ENCODE measurements at regions not wholly inside any gene's neighbourhood (a gene's known extent, or its start where the extent isn't known, plus 50 kb on each side); places are given as distances from the start of the nearest gene placed in this dataset.

DNA sequence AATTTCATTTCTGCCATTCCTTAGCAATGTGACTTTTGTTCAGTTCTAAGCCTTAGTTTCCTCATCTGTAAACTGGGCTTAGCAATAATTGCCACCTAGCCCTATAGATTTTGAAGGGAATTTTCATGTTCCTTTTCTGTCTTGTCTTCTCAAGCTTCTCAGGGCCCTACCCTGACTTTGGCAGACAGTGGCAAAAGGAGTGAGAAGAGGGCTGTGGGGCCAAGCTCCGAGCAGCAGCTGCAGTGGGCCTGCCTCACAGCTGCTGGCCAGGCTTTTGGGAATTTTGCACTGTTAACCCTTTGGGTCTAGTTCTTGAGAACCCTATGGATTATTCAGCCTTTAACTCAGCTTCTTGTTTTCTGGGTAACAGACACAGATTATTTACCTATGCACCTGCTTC, 67.6 kb upstream of the IGSF1 start:
- Histone ChIP-seq H3K27me3 (ENCODE audit: low read length) (no peaks in the 10 kb centered on the region), H3K79me2 (ENCODE audit: low read length) (no peaks in the 10 kb centered on the region), H3K4me2 (ENCODE audit: low read depth, low read length, poor library complexity, severe bottlenecking) (no peak overlapping the region), H3K9me3 (ENCODE audit: low read length) (no peaks in the 10 kb centered on the region), H3K27ac (ENCODE audit: low read length) (no peak overlapping the region), H3K36me3 (ENCODE audit: insufficient read depth, low read length) (no peaks in the 10 kb centered on the region), H3K9me2 (replicated peaks; ENCODE audit: insufficient read depth, low read length) (no peaks in the 10 kb centered on the region), H3K4me1 (ENCODE audit: low read length) (no peaks in the 10 kb centered on the region), H3K4me3 (ENCODE audit: low read length) (no peak overlapping the region), H4K20me1 (ENCODE audit: insufficient read depth, low read depth, low read length) (no peaks in the 10 kb centered on the region), H2AFZ (ENCODE audit: low read length) (no peak overlapping the region), H3K9ac (ENCODE audit: low read length) (no peak overlapping the region)
- DNase-seq: no peak

DNA sequence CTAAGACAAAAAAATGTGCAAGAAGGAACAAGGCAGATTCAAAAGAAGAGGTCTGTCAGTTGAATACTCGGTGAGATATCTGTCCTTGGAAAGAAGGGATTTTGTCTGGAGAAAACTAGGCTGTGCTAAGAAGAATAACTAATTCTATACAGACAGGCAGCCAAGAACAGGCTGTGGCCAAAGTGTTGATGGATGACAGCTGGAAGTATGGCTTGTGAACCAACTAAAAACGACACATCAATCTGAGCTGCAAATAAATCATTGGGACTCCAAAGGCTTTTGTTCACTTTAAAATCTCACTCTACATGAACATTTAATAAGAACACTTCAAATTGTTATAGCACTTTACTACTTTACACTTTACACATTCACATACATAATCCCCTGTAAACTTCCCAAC, 70.5 kb upstream of the IGSF1 start:
- no peak for DNase-seq

DNA sequence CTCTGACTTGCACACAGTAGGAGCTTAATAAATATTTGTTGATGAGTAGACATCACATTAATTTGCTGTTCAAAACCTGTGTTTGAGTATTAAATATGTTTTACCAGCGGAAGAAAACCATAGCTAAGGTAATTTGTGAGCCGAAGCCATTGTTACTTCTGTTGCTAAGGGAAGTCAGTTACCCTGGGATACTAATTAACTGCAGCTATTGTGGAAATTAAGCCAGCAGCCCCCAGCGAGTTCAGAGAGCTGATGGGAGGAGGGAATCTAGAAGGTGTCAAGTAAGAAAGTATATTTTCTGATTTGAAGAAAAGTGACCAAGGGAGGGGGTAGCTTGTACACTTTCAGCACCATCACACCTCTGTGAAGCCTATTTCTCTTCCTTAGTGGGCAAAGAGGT, 76.7 kb upstream of the IGSF1 start:
- Histone ChIP-seq H3K9ac (ENCODE audit: low read length) (no peak overlapping the region), H3K4me2 (ENCODE audit: low read depth, low read length, poor library complexity, severe bottlenecking) (no peak overlapping the region), H3K4me3 (ENCODE audit: low read length) (no peak overlapping the region), H4K20me1 (ENCODE audit: insufficient read depth, low read depth, low read length) (no peaks in the 10 kb centered on the region), H3K79me2 (ENCODE audit: low read length) (no peaks in the 10 kb centered on the region), H3K9me3 (ENCODE audit: low read length) (no peaks in the 10 kb centered on the region), H3K36me3 (ENCODE audit: insufficient read depth, low read length) (no peaks in the 10 kb centered on the region), H3K27ac (ENCODE audit: low read length) (no peak overlapping the region), H2AFZ (ENCODE audit: low read length) (no peak overlapping the region), H3K4me1 (ENCODE audit: low read length) (no peaks in the 10 kb centered on the region), H3K9me2 (replicated peaks; ENCODE audit: insufficient read depth, low read length) (no peaks in the 10 kb centered on the region), H3K27me3 (ENCODE audit: low read length) (no peaks in the 10 kb centered on the region)
- no peak for DNase-seq

More for the DNA sequence above, 70.5 kb upstream of the IGSF1 start:
- H3K9ac ChIP-seq (ENCODE audit: low read length): no peak overlapping the region
- H3K27ac ChIP-seq (ENCODE audit: low read length): no peak overlapping the region
- no peak overlapping the region for H3K4me2 ChIP-seq (ENCODE audit: low read depth, low read length, poor library complexity, severe bottlenecking)
- H2AFZ ChIP-seq (ENCODE audit: low read length): no peak overlapping the region
- no peaks in the 10 kb centered on the region for H3K79me2 ChIP-seq (ENCODE audit: low read length)
- H3K9me3 ChIP-seq (ENCODE audit: low read length): no peaks in the 10 kb centered on the region
- H3K4me1 ChIP-seq (ENCODE audit: low read length): no peaks in the 10 kb centered on the region
- H3K27me3 ChIP-seq (ENCODE audit: low read length): no peaks in the 10 kb centered on the region
- no peaks in the 10 kb centered on the region for H3K36me3 ChIP-seq (ENCODE audit: insufficient read depth, low read length)
- H3K4me3 ChIP-seq (ENCODE audit: low read length): no peak overlapping the region
- no peaks in the 10 kb centered on the region for H3K9me2 ChIP-seq (replicated peaks; ENCODE audit: insufficient read depth, low read length)
- H4K20me1 ChIP-seq (ENCODE audit: insufficient read depth, low read depth, low read length): no peaks in the 10 kb centered on the region

DNA sequence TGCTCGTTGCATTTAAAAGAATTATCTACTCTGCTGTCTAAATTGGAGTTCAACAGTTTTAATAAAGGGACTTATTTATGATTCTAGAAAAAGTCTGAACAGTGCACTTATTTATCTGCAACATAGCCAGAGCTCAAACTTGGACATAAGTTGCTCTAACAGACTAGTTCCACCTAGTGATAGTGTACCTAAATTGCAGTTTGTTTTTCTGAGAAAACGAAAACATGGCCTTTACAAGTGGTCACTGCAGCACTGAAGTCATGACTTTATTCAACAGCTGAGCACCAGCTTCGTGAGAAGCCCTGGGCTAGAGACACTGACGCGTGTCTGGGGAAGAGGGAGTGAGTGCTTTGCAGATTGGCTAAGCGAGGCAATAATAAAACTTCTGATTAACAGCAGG, 77.3 kb upstream of the IGSF1 start:
- Histone ChIP-seq H2AFZ (ENCODE audit: low read length) (no peak overlapping the region), H3K9ac (ENCODE audit: low read length) (no peak overlapping the region), H3K4me2 (ENCODE audit: low read depth, low read length, poor library complexity, severe bottlenecking) (no peak overlapping the region), H3K4me3 (ENCODE audit: low read length) (no peak overlapping the region), H3K9me2 (replicated peaks; ENCODE audit: insufficient read depth, low read length) (no peaks in the 10 kb centered on the region), H3K9me3 (ENCODE audit: low read length) (no peaks in the 10 kb centered on the region), H3K36me3 (ENCODE audit: insufficient read depth, low read length) (no peaks in the 10 kb centered on the region), H3K27me3 (ENCODE audit: low read length) (no peaks in the 10 kb centered on the region), H3K79me2 (ENCODE audit: low read length) (no peaks in the 10 kb centered on the region), H3K27ac (ENCODE audit: low read length) (no peak overlapping the region), H4K20me1 (ENCODE audit: insufficient read depth, low read depth, low read length) (no peaks in the 10 kb centered on the region), H3K4me1 (ENCODE audit: low read length) (no peaks in the 10 kb centered on the region)
- peak; percentile 46 for DNase-seq

DNA sequence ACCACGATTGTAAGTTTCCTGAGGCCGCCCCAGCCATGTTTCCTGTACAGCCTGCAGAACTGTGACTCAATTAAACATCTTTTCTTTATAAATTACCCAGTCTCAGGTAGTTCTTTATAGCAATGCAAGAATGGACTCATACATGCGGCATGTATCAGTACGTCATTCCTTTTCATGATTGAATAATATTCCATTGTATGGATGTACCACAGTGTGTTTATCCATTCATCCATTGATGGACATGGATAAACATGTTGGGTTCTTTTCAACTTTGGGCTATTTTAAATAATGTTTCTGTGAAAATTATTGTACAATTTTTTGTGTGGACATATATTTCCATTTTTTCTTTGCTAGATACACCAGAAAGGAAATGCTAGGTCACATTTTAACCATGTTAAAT, 99.2 kb upstream of the IGSF1 start:
- Histone ChIP-seq H3K27me3 (ENCODE audit: low read length) (no peaks in the 10 kb centered on the region), H4K20me1 (ENCODE audit: insufficient read depth, low read depth, low read length) (no peaks in the 10 kb centered on the region), H3K4me2 (ENCODE audit: low read depth, low read length, poor library complexity, severe bottlenecking) (no peak overlapping the region), H3K4me3 (ENCODE audit: low read length) (no peak overlapping the region), H3K4me1 (ENCODE audit: low read length) (no peaks in the 10 kb centered on the region), H3K36me3 (ENCODE audit: insufficient read depth, low read length) (no peaks in the 10 kb centered on the region), H3K9ac (ENCODE audit: low read length) (no peak overlapping the region), H3K79me2 (ENCODE audit: low read length) (no peaks in the 10 kb centered on the region), H3K9me3 (ENCODE audit: low read length) (peaks cover 13% of the 10 kb centered on the region), H3K27ac (ENCODE audit: low read length) (no peak overlapping the region), H2AFZ (ENCODE audit: low read length) (no peak overlapping the region), H3K9me2 (replicated peaks; ENCODE audit: insufficient read depth, low read length) (no peaks in the 10 kb centered on the region)
- no peak for DNase-seq

DNA sequence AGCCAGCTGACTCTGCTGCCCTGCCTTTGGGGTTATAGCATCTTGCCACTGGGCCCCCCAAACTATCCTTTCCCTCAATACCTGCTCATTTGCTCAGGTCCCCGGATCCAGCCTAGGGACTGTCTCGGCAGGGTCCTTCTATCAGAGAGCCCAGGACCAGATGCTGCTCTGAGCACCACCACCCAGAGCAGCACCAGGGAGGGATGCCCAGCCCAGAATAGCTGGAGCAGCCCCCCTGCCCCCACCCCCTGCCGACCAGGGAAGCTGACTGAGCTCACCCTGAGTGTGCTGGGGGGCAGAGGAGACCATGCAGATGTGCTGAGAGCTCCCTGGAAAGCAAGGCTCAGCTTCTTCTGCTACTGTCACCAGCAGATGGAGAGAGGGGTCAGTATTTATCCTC, 103.6 kb upstream of the IGSF1 start:
- no peak overlapping the region for H3K27ac ChIP-seq (ENCODE audit: low read length)
- DNase-seq: no peak
- no peaks in the 10 kb centered on the region for H3K27me3 ChIP-seq (ENCODE audit: low read length)
- H3K4me3 ChIP-seq (ENCODE audit: low read length): no peak overlapping the region
- no peak overlapping the region for H2AFZ ChIP-seq (ENCODE audit: low read length)
- no peaks in the 10 kb centered on the region for H3K36me3 ChIP-seq (ENCODE audit: insufficient read depth, low read length)
- H4K20me1 ChIP-seq (ENCODE audit: insufficient read depth, low read depth, low read length): no peaks in the 10 kb centered on the region
- peaks cover 33% of the 10 kb centered on the region for H3K4me1 ChIP-seq (ENCODE audit: low read length)
- no peak overlapping the region for H3K9ac ChIP-seq (ENCODE audit: low read length)
- H3K79me2 ChIP-seq (ENCODE audit: low read length): no peaks in the 10 kb centered on the region
- no peaks in the 10 kb centered on the region for H3K9me2 ChIP-seq (replicated peaks; ENCODE audit: insufficient read depth, low read length)
- no peak overlapping the region for H3K4me2 ChIP-seq (ENCODE audit: low read depth, low read length, poor library complexity, severe bottlenecking)
- H3K9me3 ChIP-seq (ENCODE audit: low read length): peaks cover 10% of the 10 kb centered on the region

DNA sequence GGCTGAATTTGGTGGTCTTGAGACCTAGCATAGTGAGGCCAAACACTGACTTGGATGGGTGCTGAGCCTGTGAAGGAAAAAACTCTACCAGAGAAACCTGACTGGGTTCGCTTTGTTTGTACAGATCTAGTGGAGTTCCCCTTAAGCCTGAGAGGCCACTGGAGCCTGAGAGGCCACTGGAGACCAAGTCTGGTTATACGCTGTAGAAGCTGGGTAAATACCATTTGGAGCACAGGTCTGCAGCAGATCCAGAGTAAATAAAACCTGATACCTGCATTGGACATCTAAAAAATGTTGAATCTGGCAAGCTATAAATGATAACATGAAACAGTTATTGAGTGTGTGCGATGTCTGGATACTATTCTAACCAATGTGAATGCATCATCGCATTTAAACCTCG, 104.3 kb upstream of the IGSF1 start:
- Histone ChIP-seq H3K9ac (ENCODE audit: low read length) (no peak overlapping the region), H3K4me1 (ENCODE audit: low read length) (peaks cover 41% of the 10 kb centered on the region), H2AFZ (ENCODE audit: low read length) (no peak overlapping the region), H3K4me3 (ENCODE audit: low read length) (no peak overlapping the region), H3K4me2 (ENCODE audit: low read depth, low read length, poor library complexity, severe bottlenecking) (no peak overlapping the region), H3K9me3 (ENCODE audit: low read length) (peaks cover 2% of the 10 kb centered on the region), H3K36me3 (ENCODE audit: insufficient read depth, low read length) (no peaks in the 10 kb centered on the region), H4K20me1 (ENCODE audit: insufficient read depth, low read depth, low read length) (no peaks in the 10 kb centered on the region), H3K9me2 (replicated peaks; ENCODE audit: insufficient read depth, low read length) (no peaks in the 10 kb centered on the region), H3K27ac (ENCODE audit: low read length) (no peak overlapping the region), H3K79me2 (ENCODE audit: low read length) (no peaks in the 10 kb centered on the region), H3K27me3 (ENCODE audit: low read length) (no peaks in the 10 kb centered on the region)
- DNase-seq: no peak

DNA sequence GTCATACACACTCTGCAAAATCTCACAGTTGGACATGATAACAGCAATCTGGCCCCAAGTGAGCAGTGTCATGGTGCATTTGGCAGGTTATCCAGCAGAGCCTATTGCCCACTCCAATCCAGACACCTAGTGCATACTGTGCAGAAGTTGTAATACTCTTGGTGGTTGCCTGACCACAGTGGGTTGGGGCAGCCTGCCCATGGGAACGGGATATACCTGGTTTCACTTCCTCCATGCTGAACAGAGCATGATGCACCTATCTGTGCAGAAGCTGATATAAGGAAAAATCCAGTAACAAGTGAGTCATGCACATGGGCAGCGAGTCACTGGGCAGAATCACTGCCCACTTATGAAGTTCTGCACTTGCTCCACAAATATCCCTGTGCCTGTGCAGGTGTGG, 105.3 kb upstream of the IGSF1 start:
- DNase-seq: peak; percentile 55
- Histone ChIP-seq H3K79me2 (ENCODE audit: low read length) (no peaks in the 10 kb centered on the region), H3K27ac (ENCODE audit: low read length) (no peak overlapping the region), H3K36me3 (ENCODE audit: insufficient read depth, low read length) (no peaks in the 10 kb centered on the region), H3K4me2 (ENCODE audit: low read depth, low read length, poor library complexity, severe bottlenecking) (peak overlapping the region; percentile 36), H3K9ac (ENCODE audit: low read length) (no peak overlapping the region), H3K4me1 (ENCODE audit: low read length) (peaks cover 42% of the 10 kb centered on the region), H3K4me3 (ENCODE audit: low read length) (no peak overlapping the region), H3K9me3 (ENCODE audit: low read length) (no peaks in the 10 kb centered on the region), H3K9me2 (replicated peaks; ENCODE audit: insufficient read depth, low read length) (no peaks in the 10 kb centered on the region), H2AFZ (ENCODE audit: low read length) (no peak overlapping the region), H4K20me1 (ENCODE audit: insufficient read depth, low read depth, low read length) (no peaks in the 10 kb centered on the region), H3K27me3 (ENCODE audit: low read length) (no peaks in the 10 kb centered on the region)

DNA sequence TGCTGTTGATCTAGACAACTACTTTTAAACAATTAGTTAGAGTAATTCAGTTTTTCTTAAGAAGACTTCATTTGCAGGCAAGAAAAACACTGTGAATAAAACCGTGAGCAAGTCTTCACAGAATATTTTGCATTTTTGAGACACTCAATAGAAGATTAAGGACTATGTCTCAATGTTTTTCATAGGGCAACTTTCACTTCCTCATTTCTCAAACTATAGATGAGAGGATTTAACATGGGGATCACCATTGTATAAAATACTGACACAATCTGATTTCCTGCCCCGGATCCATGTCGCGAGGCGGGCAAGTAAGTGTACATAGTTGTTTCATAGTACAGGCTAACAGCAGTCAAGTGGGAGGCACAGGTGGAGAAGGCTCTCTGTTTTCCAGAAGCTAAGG, 108.8 kb upstream of the IGSF1 start:
- Histone ChIP-seq H3K79me2 (ENCODE audit: low read length) (no peaks in the 10 kb centered on the region), H3K36me3 (ENCODE audit: insufficient read depth, low read length) (no peaks in the 10 kb centered on the region), H3K9me3 (ENCODE audit: low read length) (no peaks in the 10 kb centered on the region), H3K4me3 (ENCODE audit: low read length) (no peak overlapping the region), H3K9ac (ENCODE audit: low read length) (no peak overlapping the region), H3K27me3 (ENCODE audit: low read length) (no peaks in the 10 kb centered on the region; the same call in 1 of the 2 replicates), H3K27ac (ENCODE audit: low read length) (peak overlapping the region; percentile 39), H3K4me1 (ENCODE audit: low read length) (peaks cover 42% of the 10 kb centered on the region), H3K9me2 (replicated peaks; ENCODE audit: insufficient read depth, low read length) (no peaks in the 10 kb centered on the region), H2AFZ (ENCODE audit: low read length) (no peak overlapping the region), H3K4me2 (ENCODE audit: low read depth, low read length, poor library complexity, severe bottlenecking) (peak overlapping the region; percentile 55), H4K20me1 (ENCODE audit: insufficient read depth, low read depth, low read length) (no peaks in the 10 kb centered on the region)
- DNase-seq: peak; percentile 83

Measured in Karpas-422 (cell line).